Epithelial cell of proximal tubule (primary cell): ENCODE measurements at regions not wholly inside any gene's neighbourhood (a gene's known extent, or its start where the extent isn't known, plus 50 kb on each side); places are given as distances from the start of the nearest gene placed in this dataset.

Source experiments
- DNase-seq: peaks from one replicate; pipeline ENCODE4 v3.0.0-alpha.2; 2011; ENCODE audit warnings: low read depth
- H3K4me3 ChIP-seq: 2 replicates; pipeline ENCODE4 v1.5.1; 2011; ENCODE audit warnings: low read depth, mild to moderate bottlenecking, low read length
- TF ChIP-seq, protein P1 (sequence below): conservative IDR thresholded peaks from 2 replicates; pipeline ENCODE4 v1.5.1; 2012; ENCODE audit warnings: low read depth, mild to moderate bottlenecking, low read length

DNA sequence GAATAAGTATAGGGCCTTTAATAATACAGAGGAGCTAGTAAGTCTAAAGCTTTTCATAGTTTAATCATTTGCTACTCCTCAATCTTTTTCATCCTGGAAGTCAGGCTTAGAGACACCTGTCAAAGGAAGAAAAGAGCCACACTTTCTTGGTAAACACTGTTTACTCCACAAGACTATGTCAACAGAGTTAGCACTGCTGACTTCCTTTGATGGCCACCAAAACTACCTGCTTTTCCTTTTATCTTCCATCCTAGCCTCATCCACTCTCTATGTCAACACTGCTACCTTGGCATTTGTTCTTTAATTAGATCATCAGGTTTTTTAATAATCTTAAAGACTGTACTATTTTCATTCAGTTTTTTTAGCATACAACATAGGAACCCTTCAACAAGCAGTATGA is 106.2 kb downstream of the ELAPOR2 start:
- no peak overlapping the region for H3K4me3 ChIP-seq
- TF ChIP-seq, protein P1, sequence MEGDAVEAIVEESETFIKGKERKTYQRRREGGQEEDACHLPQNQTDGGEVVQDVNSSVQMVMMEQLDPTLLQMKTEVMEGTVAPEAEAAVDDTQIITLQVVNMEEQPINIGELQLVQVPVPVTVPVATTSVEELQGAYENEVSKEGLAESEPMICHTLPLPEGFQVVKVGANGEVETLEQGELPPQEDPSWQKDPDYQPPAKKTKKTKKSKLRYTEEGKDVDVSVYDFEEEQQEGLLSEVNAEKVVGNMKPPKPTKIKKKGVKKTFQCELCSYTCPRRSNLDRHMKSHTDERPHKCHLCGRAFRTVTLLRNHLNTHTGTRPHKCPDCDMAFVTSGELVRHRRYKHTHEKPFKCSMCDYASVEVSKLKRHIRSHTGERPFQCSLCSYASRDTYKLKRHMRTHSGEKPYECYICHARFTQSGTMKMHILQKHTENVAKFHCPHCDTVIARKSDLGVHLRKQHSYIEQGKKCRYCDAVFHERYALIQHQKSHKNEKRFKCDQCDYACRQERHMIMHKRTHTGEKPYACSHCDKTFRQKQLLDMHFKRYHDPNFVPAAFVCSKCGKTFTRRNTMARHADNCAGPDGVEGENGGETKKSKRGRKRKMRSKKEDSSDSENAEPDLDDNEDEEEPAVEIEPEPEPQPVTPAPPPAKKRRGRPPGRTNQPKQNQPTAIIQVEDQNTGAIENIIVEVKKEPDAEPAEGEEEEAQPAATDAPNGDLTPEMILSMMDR: no peak
- no peak for DNase-seq

GRCh38 chr7:86951895-86952294 is 107.6 kb downstream of the ELAPOR2 start:
- no peak for DNase-seq
- TF ChIP-seq, protein P1: no peak
- H3K4me3 ChIP-seq: no peak overlapping the region

- DNase-seq: no peak
- H3K4me3 ChIP-seq: no peak overlapping the region
- TF ChIP-seq, protein P1: no peak
Measured at GRCh38 chr7:86950944-86951343, 108.5 kb downstream of the ELAPOR2 start.

- no peak for DNase-seq
- TF ChIP-seq, protein P1: no peak
Measured at GRCh38 chr7:86950360-86950759, 109.1 kb downstream of the ELAPOR2 start.

DNA sequence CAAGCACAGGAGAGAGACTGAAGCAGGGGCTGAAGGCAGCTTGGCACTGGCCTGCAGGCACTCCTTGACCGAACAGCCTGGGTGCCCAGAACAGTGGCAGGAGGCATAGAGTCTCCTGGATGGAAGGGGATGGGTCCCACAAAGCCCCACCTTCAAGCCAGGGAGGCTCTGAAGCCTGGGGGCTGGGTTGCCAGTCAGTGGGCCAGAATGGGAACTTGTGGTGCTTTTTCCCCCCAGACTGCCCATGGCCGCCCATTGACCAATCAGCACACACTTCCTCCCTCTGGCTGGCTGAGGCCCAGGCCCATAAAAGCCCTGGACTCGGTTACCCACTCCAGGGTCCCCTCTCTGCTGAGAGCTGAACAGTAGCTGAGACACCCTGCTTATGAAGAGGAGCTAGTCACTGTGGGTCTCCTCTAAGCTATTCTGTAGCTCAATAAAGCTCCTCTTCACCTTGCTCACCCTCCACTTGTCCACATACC is 109.6 kb downstream of the ELAPOR2 start:
- H3K4me3 ChIP-seq: no peak overlapping the region
- TF ChIP-seq, protein P1: no peak
- DNase-seq: no peak

More at GRCh38 chr7:86950360-86950759, 109.1 kb downstream of the ELAPOR2 start:
- H3K4me3 ChIP-seq: no peak overlapping the region

DNA sequence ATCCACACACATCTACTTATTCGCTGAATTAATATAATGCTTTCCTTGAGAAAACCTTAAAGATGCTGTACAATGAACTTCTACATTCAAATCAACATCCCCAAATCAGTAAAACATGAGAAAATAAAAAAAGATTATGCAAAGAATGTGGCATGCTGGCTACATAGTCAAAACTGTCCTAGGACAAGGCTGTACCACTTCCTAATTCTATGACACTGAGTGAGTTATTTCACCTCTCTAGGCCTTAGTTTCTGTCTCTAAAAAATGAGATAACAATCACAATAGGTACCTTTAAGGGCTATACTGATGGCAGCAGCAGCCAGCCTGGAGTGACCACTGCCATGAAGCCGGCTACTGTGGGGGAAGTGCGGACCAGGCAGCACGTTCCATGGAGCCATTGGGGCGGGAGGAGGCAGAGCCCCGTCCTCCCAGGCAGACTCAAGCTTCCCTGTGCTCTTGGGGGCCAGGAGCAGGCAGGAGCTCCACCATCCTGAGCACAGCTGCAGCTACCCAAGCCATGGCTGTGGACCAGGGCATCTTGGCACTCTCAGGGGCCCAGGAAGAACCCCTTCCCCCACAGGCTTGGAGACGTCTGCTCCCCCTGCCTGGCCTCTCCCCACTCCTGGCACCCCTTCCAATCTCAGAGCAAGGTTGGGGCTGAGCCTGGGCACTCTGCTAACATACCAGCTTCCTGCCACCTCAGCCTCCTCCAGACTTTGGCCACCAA is 110.2 kb downstream of the ELAPOR2 start:
- TF ChIP-seq, protein P1: no peak
- no peak overlapping the region for H3K4me3 ChIP-seq
- DNase-seq: no peak

- DNase-seq: no peak
Measured at GRCh38 chr7:86947929-86948328, 111.5 kb downstream of the ELAPOR2 start.

More at GRCh38 chr7:86947929-86948328, 111.5 kb downstream of the ELAPOR2 start:
- no peak overlapping the region for H3K4me3 ChIP-seq
- TF ChIP-seq, protein P1: no peak
